Rectal smooth muscle tissue (tissue), 1 donor: ENCODE measurements at regions not wholly inside any gene's neighbourhood (a gene's known extent, or its start where the extent isn't known, plus 50 kb on each side); places are given as distances from the start of the nearest gene placed in this dataset.
A peak's percentile ranks its signal among the peaks of the same experiment; 100 is the strongest.

ENCODE experiments used
- H3K27ac ChIP-seq: one replicate; pipeline ENCODE4 v1.7.0; 2013; ENCODE audit warnings: low read depth, low read length, inconsistent platforms
- H3K27me3 ChIP-seq: one replicate; pipeline ENCODE4 v1.7.0; 2013; ENCODE audit warnings: low read length; ENCODE audit not compliant: control insufficient read depth, insufficient read depth
- H3K36me3 ChIP-seq: one replicate; pipeline ENCODE4 v1.7.0; 2013; ENCODE audit warnings: low read length; ENCODE audit not compliant: control insufficient read depth, insufficient read depth
- H3K4me1 ChIP-seq: one replicate; pipeline ENCODE4 v1.7.0; 2013; ENCODE audit warnings: low read length; ENCODE audit not compliant: control insufficient read depth, insufficient read depth
- H3K4me3 ChIP-seq: one replicate; pipeline ENCODE4 v1.7.0; 2013; ENCODE audit warnings: low read length
- H3K9ac ChIP-seq: one replicate; pipeline ENCODE4 v1.7.0; 2013; ENCODE audit warnings: low read length

GRCh38 chr3:56916716-56917360 is 115.1 kb upstream of the ARHGEF3 start:
- no peaks in the 10 kb centered on the region for H3K27me3 ChIP-seq
- H3K36me3 ChIP-seq: no peaks in the 10 kb centered on the region
- no peak overlapping the region for H3K9ac ChIP-seq
- H3K27ac ChIP-seq: no peak overlapping the region
- peak overlapping the region; percentile 45 for H3K4me3 ChIP-seq
- H3K4me1 ChIP-seq: peaks cover 13% of the 10 kb centered on the region

- no peak overlapping the region for H3K27ac ChIP-seq
- H3K9ac ChIP-seq: no peak overlapping the region
- H3K36me3 ChIP-seq: no peaks in the 10 kb centered on the region
- no peaks in the 10 kb centered on the region for H3K27me3 ChIP-seq
- peak overlapping the region; percentile 45 for H3K4me3 ChIP-seq
- H3K4me1 ChIP-seq: peaks cover 7% of the 10 kb centered on the region
These were observed 114.3 kb upstream of the ARHGEF3 start for GRCh38 chr3:56915966-56916586.

GRCh38 chr3:56914646-56915045 is 112.9 kb upstream of the ARHGEF3 start:
- H3K9ac ChIP-seq: no peak overlapping the region
- no peaks in the 10 kb centered on the region for H3K27me3 ChIP-seq
- peaks cover 7% of the 10 kb centered on the region for H3K4me1 ChIP-seq
- H3K27ac ChIP-seq: no peak overlapping the region
- no peak overlapping the region for H3K4me3 ChIP-seq
- no peaks in the 10 kb centered on the region for H3K36me3 ChIP-seq

- Histone ChIP-seq H3K27me3 (no peaks in the 10 kb centered on the region), H3K36me3 (no peaks in the 10 kb centered on the region), H3K27ac (no peak overlapping the region), H3K9ac (no peak overlapping the region), H3K4me1 (no peaks in the 10 kb centered on the region), H3K4me3 (no peak overlapping the region)
These were observed 109.6 kb upstream of the ARHGEF3 start for GRCh38 chr3:56911363-56911762.

GRCh38 chr3:56909349-56909748 is 107.6 kb upstream of the ARHGEF3 start:
- Histone ChIP-seq H3K4me1 (no peaks in the 10 kb centered on the region), H3K36me3 (no peaks in the 10 kb centered on the region), H3K27ac (no peak overlapping the region), H3K4me3 (no peak overlapping the region), H3K27me3 (no peaks in the 10 kb centered on the region), H3K9ac (no peak overlapping the region)

GRCh38 chr3:56908004-56908403 is 106.3 kb upstream of the ARHGEF3 start:
- Histone ChIP-seq H3K27ac (no peak overlapping the region), H3K36me3 (no peaks in the 10 kb centered on the region), H3K4me3 (no peak overlapping the region)

GRCh38 chr3:56904552-56905215 is 102.9 kb upstream of the ARHGEF3 start:
- no peak overlapping the region for H3K27ac ChIP-seq
- H3K36me3 ChIP-seq: no peaks in the 10 kb centered on the region
- H3K4me3 ChIP-seq: no peak overlapping the region
- no peaks in the 10 kb centered on the region for H3K27me3 ChIP-seq
- no peaks in the 10 kb centered on the region for H3K4me1 ChIP-seq
- H3K9ac ChIP-seq: no peak overlapping the region

More at GRCh38 chr3:56908004-56908403, 106.3 kb upstream of the ARHGEF3 start:
- Histone ChIP-seq H3K9ac (no peak overlapping the region), H3K27me3 (no peaks in the 10 kb centered on the region), H3K4me1 (no peaks in the 10 kb centered on the region)

- no peaks in the 10 kb centered on the region for H3K4me1 ChIP-seq
- H3K27ac ChIP-seq: no peak overlapping the region
- no peak overlapping the region for H3K4me3 ChIP-seq
- no peaks in the 10 kb centered on the region for H3K27me3 ChIP-seq
- H3K36me3 ChIP-seq: no peaks in the 10 kb centered on the region
- H3K9ac ChIP-seq: no peak overlapping the region
These were observed 101.6 kb upstream of the ARHGEF3 start for GRCh38 chr3:56903231-56903782.

- no peaks in the 10 kb centered on the region for H3K4me1 ChIP-seq
- no peaks in the 10 kb centered on the region for H3K36me3 ChIP-seq
- no peak overlapping the region for H3K4me3 ChIP-seq
- H3K9ac ChIP-seq: no peak overlapping the region
- no peaks in the 10 kb centered on the region for H3K27me3 ChIP-seq
- no peak overlapping the region for H3K27ac ChIP-seq
These were observed 100.9 kb upstream of the ARHGEF3 start for GRCh38 chr3:56902468-56903160.

- Histone ChIP-seq H3K4me3 (no peak overlapping the region), H3K27ac (no peak overlapping the region), H3K9ac (no peak overlapping the region), H3K36me3 (no peaks in the 10 kb centered on the region), H3K27me3 (no peaks in the 10 kb centered on the region), H3K4me1 (no peaks in the 10 kb centered on the region)
These were observed 99.1 kb upstream of the ARHGEF3 start for GRCh38 chr3:56900801-56901200.

- Histone ChIP-seq H3K9ac (no peak overlapping the region), H3K4me3 (no peak overlapping the region), H3K36me3 (no peaks in the 10 kb centered on the region), H3K27ac (no peak overlapping the region), H3K4me1 (no peaks in the 10 kb centered on the region), H3K27me3 (no peaks in the 10 kb centered on the region)
These were observed 98.1 kb upstream of the ARHGEF3 start for GRCh38 chr3:56899851-56900250.

GRCh38 chr3:56899078-56899477 is 97.3 kb upstream of the ARHGEF3 start:
- no peak overlapping the region for H3K4me3 ChIP-seq
- H3K4me1 ChIP-seq: no peaks in the 10 kb centered on the region
- no peaks in the 10 kb centered on the region for H3K27me3 ChIP-seq
- no peaks in the 10 kb centered on the region for H3K36me3 ChIP-seq
- H3K27ac ChIP-seq: no peak overlapping the region
- no peak overlapping the region for H3K9ac ChIP-seq
